C4-2B (cell line): ENCODE measurements at regions not wholly inside any gene's neighbourhood (a gene's known extent, or its start where the extent isn't known, plus 50 kb on each side); places are given as distances from the start of the nearest gene placed in this dataset.

Source experiments
- CTCF ChIP-seq: fragments of 450-650 bp; conservative IDR thresholded peaks from 2 replicates; pipeline ENCODE4 v1.5.1; 2017; ENCODE audit warnings: mild to moderate bottlenecking
- ZFX ChIP-seq: fragments of 450-650 bp; IDR thresholded peaks from 2 replicates; pipeline ENCODE4 v1.6.1; 2017

- TF ChIP-seq CTCF = no peak
- TF ChIP-seq ZFX = no peak
These were observed 909.0 kb downstream of the EPHA4 start for GRCh38 chr2:220663065-220663464.
